ENCODE measurements at regions not wholly inside any gene's neighbourhood (a gene's known extent, or its start where the extent isn't known, plus 50 kb on each side); places are given as distances from the start of the nearest gene placed in this dataset.

DNA sequence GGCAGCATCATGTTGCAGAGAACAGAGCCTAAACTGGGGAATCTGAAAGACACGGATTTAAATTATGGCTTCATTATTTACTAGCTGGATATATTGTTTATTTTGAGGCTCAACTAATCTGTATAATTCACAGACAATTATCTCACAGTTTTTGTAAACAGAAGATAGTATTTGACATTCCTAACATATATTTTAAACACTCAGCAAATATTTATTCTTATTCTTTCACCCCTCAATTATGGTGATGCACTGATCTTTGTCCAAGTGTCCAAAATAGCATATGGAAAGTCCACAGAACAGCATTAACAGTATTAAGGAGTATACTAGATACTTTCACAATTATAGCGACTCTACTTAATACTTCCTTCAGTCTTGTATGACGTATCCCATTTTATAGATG lies 257.0 kb downstream of the ADGRG6 start:
- no peak for DNase-seq (ENCODE audit: low read depth in 2 of 3, low spot score in 2 of 3)

DNA sequence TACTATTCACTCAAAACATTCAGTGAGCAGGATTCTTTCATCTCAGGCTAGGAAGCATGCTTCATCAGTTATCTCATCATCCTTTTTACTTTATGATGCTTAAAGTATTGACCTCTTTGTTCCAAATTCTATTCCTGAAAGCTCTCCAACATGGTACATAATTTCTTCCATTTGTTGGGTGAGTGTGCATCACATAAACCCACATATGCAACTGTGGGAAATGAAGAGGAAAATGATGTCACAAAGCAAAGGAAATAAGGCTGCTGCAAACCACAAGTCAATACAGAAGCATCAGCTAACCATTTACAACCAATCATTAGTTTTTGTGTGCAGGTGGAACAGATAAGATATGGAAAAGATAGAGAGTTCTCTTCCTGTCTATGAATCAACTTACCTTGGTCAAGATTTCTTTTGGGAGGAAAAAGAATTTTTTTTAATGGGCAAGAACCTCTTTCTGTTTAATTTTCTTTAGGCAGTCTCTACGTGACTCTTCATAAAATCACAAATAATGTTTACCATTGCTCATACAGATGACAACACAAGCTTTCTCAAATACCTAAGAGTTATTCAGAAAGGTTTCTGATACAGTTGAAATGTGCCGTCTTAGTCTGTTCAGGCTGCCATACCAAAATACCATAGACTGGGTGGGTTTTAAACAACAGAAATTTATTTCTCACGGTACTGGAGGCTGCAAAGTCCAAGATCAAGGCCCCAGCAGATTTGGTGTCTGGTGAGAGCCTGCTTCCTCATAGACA lies 259.9 kb downstream of the ADGRG6 start:
- no peak for DNase-seq (ENCODE audit: low read depth in 2 of 3, low spot score in 2 of 3)

GRCh38 chr6:142562865-142563264 lies 261.1 kb downstream of the ADGRG6 start:
- no peak for DNase-seq (ENCODE audit: low read depth in 2 of 3, low spot score in 2 of 3)

- peak in 2 of 3 experiments; percentile 22 to 45 for DNase-seq (ENCODE audit: low read depth in 2 of 3, low spot score in 2 of 3)
Observed at GRCh38 chr6:142566628-142567396, 265.0 kb downstream of the ADGRG6 start.

DNA sequence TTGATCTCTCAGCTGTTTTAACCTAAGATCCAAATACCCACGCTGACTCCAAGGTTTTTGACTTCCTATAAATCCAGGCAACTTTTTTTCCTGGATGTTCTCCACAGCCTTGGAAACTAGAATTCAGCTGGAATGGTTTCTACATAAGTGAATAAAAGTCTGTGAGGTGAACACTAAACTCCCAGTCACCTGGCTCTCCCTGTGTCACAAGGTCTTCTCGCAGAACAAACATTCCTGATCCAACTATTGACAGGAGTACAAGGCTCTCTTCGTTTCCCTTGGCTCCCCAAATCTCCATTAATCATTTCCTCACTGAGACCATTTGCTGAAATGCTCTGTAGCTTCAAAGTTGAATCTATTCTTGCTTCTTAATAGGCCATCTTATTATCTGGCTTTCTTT lies 265.7 kb downstream of the ADGRG6 start:
- DNase-seq (ENCODE audit: low read depth in 2 of 3, low spot score in 2 of 3), result no peak

DNA sequence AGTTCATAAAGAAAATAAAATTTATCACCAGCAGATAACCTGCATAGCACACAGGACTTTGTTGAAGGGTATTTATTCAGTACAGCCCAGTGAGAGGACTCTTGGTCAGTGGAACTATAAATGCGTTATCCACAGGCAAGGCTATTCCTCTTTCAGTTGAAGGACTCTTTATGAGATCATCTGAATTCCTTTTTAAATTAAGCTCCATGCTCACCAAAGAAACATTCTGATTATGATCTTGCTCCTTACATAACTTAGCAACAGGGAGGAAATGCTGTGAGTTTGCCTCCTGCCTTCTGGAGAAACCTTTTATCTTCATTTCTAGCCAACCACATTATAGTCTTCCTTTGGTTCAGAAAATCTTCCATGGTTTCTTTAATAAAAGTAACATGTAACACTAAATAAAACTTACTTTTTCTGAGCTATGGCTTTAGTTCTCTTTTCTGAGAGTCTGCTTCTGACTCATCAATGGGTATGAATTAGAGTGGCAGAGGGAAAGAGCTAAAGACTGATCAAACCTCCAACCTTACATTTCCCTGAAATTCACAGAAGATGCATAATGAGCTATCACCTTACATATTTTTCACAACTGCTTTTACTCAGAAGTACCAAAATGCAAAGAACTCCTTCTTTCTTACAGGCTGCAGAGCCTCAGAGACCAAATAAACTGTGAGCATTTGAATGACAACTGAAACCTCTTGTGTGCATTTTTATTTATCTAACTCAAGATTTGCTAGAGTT lies 267.2 kb downstream of the ADGRG6 start:
- DNase-seq (ENCODE audit: low read depth in 2 of 3, low spot score in 2 of 3), result no peak

- no peak for DNase-seq (ENCODE audit: low read depth in 2 of 3, low spot score in 2 of 3)
Observed at GRCh38 chr6:142569676-142570075, 267.9 kb downstream of the ADGRG6 start.

- DNase-seq (ENCODE audit: low read depth in 2 of 3, low spot score in 2 of 3), result no peak
Observed at GRCh38 chr6:142570221-142570671, 268.4 kb downstream of the ADGRG6 start.

- DNase-seq (ENCODE audit: low read depth in 2 of 3, low spot score in 2 of 3), result no peak
Observed at GRCh38 chr6:142592876-142593275, 291.1 kb downstream of the ADGRG6 start.

GRCh38 chr6:142597836-142598235 lies 296.0 kb downstream of the ADGRG6 start:
- DNase-seq (ENCODE audit: low read depth in 2 of 3, low spot score in 2 of 3), result no peak

DNA sequence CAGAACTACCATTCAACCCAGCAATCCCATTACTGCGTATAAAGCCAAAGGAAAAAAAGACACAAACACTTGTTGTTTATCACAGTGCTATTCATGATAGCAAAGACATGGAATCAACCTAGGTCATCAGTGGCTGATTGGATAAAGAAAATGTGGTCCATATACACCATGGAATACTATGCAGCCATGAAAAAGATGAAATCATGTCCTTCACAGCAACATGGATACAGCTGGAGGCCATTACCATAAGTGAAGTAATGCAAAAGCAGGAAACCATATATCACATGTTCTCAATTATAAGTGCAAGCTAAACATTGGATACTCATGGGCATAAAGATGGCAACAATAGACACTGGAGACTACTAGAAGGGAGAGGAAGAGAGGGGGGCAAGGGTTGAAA lies 299.6 kb downstream of the ADGRG6 start:
- DNase-seq (ENCODE audit: low read depth in 2 of 3, low spot score in 2 of 3), result no peak

DNA sequence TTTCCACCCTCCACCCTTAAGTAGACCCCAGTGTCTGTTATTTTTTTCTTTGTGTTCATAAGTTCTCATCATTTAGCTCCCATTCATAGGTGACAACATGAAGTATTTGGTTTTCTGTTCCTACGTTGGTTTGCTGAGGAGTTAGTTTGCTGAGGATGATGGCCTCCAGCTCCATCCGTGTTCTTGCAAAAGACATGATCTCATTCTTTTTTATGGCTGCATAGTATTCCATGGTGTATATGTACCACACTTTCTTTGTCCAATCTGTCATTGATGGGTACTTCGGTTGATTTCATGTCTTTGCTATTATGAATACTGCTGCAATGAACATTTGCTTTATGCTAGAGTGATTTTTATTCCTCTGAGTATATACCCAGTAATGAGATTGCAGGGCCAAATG lies 301.2 kb downstream of the ADGRG6 start:
- DNase-seq (ENCODE audit: low read depth in 2 of 3, low spot score in 2 of 3), result no peak

DNA sequence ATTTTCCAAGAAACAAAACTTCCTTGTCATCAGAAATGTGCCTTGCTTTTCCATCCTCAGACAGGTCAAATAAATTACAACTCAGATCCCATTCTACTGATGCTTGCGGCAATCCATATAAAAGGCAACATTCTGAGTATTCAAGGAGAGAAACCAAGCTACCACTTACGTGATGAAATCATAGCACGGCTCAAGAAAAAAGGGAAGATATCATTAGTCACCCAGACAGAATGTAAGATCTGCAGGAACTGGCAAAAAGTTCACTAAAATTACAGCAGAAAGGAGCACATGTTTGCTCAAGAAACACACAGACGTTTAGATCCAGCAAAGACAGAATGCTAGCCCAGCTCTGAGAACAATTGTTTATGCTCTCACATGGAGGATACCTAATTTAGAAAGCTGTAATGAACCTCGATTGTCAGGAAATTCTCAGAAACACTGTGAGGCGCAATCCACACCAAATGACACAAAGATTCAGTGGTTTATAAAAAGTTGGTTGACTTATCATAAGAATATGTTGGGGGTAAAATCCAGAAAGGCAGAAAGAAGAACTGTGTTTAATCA lies 304.2 kb downstream of the ADGRG6 start:
- no peak for DNase-seq (ENCODE audit: low read depth in 2 of 3, low spot score in 2 of 3)

DNA sequence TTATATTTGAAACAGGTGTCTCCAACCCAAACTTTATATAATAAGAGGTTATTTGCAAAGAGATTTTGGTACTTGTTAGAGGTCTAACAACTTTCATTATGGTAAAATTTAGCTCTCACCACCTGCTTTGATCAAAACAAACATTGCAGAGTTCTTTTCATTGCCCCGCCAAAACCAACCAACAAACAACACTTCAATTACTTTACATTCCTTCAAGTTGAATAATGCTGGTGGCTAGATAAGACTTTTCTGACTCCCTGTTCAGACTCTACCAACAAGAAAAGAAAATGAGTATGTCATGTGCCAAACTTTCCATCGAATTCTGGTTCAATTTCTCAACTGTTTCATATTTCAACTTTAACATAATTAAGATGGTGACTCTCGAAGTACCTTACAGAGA lies 311.1 kb downstream of the ADGRG6 start:
- DNase-seq (ENCODE audit: low read depth in 2 of 3, low spot score in 2 of 3), result no peak

DNA sequence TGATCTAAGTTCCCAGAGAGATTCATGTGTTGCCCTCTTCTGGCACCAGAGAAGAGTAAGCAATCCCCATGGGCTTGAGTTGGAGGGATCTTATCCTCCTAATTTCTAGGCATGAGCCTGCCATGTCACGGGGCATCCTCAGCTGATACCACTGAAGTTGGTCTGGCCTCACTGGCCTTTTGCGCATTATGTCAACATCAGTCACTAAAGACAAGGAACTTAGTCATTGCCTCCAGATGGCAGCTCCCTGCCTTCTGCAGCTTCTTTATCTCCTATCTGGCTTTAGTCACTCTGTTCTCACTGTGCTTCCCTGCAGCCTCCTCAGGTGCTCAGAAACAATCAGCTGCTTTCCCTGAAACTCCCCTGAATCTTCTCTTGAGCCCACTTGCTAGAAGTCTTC lies 312.2 kb downstream of the ADGRG6 start:
- DNase-seq (ENCODE audit: low read depth in 2 of 3, low spot score in 2 of 3), result no peak

DNA sequence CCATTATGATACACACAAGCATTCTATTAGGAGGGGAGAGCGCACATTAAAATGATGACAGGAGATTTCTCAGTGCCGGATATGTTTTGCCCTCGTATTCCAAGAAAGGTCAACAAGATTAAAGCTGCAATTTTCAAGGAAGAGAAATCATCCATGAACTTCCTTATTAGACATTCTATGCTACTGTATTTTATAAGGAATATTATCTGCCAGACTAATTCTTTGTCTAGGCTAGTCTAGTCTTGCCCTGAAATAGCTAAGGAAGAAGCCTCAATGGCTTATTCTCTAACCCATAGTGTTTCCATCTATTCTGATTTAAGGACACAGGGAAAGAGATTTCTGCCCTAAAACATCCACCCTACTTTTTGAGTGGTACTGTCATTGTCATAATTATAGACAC lies 315.4 kb downstream of the ADGRG6 start:
- no peak for DNase-seq (ENCODE audit: low read depth in 2 of 3, low spot score in 2 of 3)

DNA sequence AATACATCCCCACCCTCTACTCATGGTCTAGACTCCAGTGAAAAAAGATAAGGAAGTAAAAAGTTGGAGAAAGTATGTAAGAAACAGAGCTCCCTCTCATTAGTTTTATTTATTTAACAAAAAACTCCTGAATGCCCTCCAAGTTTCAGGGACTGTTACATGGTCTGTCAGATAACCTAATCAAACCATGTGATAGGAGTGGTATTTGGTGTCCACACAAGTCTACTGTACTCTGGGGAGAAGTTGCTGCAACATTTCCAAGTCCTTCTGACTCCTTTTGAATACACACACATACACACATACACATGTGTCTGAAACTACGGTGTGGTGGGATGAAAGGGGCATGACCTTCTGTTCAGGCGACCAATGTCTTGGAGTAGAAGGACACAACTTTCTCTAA lies 320.0 kb downstream of the ADGRG6 start:
- no peak for DNase-seq (ENCODE audit: low read depth in 2 of 3, low spot score in 2 of 3)

DNA sequence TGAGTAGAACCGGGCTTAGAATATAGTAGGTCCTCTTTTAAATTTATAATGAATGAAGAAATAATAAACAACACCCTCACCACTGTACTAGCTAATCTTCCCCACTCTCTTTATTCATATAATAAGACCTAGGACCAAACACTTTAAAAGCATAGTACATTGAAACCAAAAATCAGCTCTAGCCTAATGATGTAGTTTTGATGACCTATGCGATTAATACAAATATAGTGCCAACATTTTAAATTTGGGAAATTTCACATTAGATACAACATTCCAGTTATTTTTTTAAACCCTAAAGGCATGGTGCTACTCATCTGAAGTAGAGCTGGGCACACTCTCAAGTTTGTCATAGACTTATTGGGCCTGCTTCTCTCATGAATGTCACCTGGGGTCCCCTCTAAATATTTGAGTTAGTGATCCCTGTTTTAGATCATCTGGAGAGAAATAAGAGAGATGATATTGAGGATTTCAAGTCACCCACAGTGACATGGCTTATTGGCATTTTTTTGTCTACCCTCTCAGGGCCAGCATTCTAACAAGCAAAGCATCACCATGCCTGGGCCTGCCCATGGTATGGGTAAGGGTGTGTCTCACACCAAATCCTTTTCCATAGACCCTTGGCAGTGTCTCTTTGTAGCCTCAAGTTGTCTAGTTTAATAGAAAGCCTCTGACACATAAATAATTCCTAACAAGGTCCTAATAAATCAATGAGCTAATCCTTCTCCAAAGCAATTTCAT lies 319.8 kb downstream of the HIVEP2 start:
- no peak for DNase-seq (ENCODE audit: low read depth in 2 of 3, low spot score in 2 of 3)

GRCh38 chr6:142627474-142627873 lies 317.5 kb downstream of the HIVEP2 start:
- DNase-seq (ENCODE audit: low read depth in 2 of 3, low spot score in 2 of 3), result no peak

DNA sequence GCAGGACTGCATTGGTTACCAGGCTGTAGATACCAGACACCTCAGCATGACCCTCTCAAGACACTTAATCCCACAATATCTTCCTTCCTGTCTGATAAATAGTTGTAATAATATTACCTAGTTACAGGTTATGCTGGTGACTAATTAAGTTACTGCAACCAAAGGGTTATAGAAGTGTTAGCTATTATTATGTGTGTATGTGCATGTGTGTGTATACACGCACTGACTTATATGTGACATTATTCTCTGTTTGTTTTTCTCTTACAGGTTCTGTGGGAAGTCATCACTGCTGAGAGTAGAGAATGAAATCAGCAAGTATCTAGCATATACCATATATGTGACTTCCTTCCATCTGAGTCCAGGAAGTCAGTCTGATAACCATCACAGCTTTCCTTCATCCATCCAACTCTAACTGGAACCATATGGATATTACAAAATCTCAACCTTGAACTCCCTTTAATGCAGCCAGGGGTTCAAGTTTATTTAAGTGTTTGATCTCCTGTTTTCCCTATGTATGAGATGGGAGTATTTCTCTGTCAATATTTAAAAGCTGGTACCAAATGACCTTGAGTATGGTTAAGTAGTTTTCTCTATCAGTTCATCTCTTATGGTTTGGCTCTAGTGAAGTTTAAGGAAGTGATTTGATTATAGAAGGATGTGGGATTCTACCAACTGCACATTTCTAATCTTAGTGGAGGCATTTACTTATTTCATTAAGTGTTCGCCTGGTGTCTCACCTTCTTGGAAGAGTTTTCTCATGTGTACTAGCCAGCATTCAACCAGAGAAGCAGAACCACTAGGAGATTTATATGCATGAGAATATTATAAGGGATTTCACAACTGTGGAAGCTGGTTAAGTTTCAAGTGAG lies 313.2 kb downstream of the HIVEP2 start:
- no peak for DNase-seq (ENCODE audit: low read depth in 2 of 3, low spot score in 2 of 3)
